Neutrophil (primary cell): ENCODE measurements at regions not wholly inside any gene's neighbourhood (a gene's known extent, or its start where the extent isn't known, plus 50 kb on each side); places are given as distances from the start of the nearest gene placed in this dataset.

ENCODE experiments used
- H3K27ac ChIP-seq: fragments of 200-600 bp; sonication (generic); 2 replicates; pipeline ENCODE4 v1.5.1; 2016; ENCODE audit warnings: mild to moderate bottlenecking, moderate library complexity
- H3K27me3 ChIP-seq: fragments of 200-600 bp; sonication (generic); 2 replicates; pipeline ENCODE4 v1.6.0; 2016; ENCODE audit warnings: mild to moderate bottlenecking
- H3K36me3 ChIP-seq: fragments of 200-600 bp; sonication (generic); 2 replicates; pipeline ENCODE4 v1.5.1; 2017
- H3K4me1 ChIP-seq, 2 experiments: fragments of 200-600 bp in 1 of 2; sonication (generic) in 1 of 2; 1 replicate in 1 of 2; 2 replicates in 1 of 2; pipeline versions ENCODE4 v1.5.1 to v1.6.1; 2013 to 2016; ENCODE audit warnings: low read depth in 1 of 2, low read length in 1 of 2, mild to moderate bottlenecking in 1 of 2, moderate library complexity in 1 of 2; ENCODE audit not compliant: control insufficient read depth in 1 of 2, insufficient read depth in 1 of 2
- H3K4me3 ChIP-seq, 2 experiments: fragments of 200-600 bp in 1 of 2; sonication (generic) in 1 of 2; 1 replicate in 1 of 2; 2 replicates in 1 of 2; pipeline ENCODE4 v1.5.1; 2013 to 2016; ENCODE audit warnings: low read depth in 1 of 2, low read length in 1 of 2, mild to moderate bottlenecking in 1 of 2, moderate library complexity in 1 of 2
- H3K9me3 ChIP-seq: fragments of 200-600 bp; sonication (generic); 2 replicates; pipeline ENCODE4 v1.5.1; 2016
- CTCF ChIP-seq: fragments of 200-600 bp; sonication (generic); IDR thresholded peaks from 2 replicates; pipeline ENCODE4 v1.5.1; 2016; ENCODE audit warnings: antibody characterized with exemption

DNA sequence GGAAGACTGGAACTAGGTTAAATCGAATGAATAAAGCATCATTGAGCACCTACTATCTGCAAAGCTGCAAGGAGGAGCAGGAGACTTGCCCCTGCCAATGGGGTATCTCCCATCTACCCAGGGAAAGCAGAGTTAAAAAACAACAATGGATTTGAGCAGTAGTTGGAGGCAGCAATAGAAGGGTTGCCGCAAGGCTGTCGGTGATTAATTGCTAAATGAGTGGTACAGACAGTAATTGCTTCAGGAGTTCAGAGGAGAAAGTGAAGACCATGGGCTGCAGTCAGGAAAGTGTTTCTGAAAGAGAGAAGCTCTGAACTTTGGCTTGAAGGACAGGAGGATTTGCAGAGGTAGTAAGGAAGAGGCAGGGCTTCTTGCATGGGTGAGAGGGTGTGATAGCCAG is 152.9 kb downstream of the ACTL8 start:
- Histone ChIP-seq H3K27me3 (peaks cover 50% of the 10 kb centered on the region), H3K9me3 (no peaks in the 10 kb centered on the region), H3K4me1 (no peaks in the 10 kb centered on the region), H3K27ac (no peak overlapping the region), H3K4me3 (no peak overlapping the region), H3K36me3 (no peaks in the 10 kb centered on the region)
- TF ChIP-seq CTCF, result no peak

DNA sequence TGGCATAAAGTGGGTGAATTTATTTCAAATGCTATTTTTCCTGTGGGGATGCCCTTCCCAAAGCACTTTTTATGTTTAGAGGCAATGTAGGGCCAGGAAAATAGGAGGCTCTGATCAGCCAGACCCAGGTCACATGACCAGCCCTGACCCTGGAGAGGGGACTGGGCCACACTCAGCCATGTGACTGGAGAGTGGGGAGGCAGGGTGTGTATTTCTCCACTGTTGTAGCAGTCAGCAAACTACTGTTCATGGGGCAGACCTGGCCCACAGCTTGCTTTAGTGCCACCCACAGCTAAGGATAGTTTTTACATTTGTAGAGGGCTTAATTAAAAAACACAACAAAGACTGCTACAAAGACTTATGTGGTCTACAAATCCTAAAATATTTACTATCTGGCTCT is 153.8 kb downstream of the ACTL8 start:
- H3K27me3 ChIP-seq, result peaks cover 50% of the 10 kb centered on the region
- no peaks in the 10 kb centered on the region for H3K4me1 ChIP-seq
- no peak overlapping the region for H3K4me3 ChIP-seq
- H3K9me3 ChIP-seq, result no peaks in the 10 kb centered on the region
- no peak overlapping the region for H3K27ac ChIP-seq
- TF ChIP-seq CTCF, result no peak
- no peaks in the 10 kb centered on the region for H3K36me3 ChIP-seq

DNA sequence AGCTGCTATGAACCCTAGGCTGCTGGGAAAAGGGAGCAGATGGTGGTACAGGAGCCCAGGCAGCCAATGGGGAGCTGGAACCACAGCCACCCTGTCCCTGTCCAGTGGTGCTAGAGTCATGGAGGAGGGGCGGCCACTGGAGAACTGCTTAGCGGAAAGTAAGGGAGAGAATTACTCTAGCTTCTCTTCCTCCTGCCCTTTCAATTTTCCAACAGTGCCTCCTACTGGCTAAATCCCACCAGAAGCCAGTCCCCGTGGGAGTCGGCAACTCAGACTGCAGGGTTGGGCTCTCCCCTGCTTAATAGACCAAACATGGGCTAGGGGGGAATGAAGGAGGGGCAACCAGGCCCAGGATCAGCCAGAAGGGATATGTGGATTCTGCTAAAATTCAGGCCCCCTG is 154.5 kb downstream of the ACTL8 start:
- H3K36me3 ChIP-seq, result no peaks in the 10 kb centered on the region
- no peaks in the 10 kb centered on the region for H3K9me3 ChIP-seq
- no peak overlapping the region for H3K4me3 ChIP-seq
- H3K4me1 ChIP-seq, result no peaks in the 10 kb centered on the region
- no peak for TF ChIP-seq CTCF
- H3K27me3 ChIP-seq, result peaks cover 56% of the 10 kb centered on the region
- no peak overlapping the region for H3K27ac ChIP-seq

DNA sequence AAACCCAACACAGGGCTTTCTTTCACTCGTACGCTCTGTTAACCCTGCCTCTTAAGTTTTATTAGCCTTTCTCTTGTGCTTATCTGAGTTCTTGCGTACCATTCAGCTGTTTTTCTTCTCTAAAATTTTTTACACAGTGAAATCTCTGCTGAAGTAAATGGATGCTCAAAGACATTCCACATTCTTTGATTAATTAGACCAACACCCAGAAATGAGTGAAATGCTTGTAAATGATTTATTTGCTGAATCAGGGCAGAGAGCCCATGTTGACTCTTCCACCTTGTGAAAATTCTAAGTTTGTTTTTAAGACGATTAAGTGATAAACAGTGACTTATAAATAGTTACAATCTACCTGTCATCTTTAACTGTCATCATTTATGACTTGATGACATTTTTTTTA is 156.7 kb downstream of the ACTL8 start:
- Histone ChIP-seq H3K9me3 (no peaks in the 10 kb centered on the region), H3K4me3 (no peak overlapping the region), H3K27ac (no peak overlapping the region), H3K4me1 (no peaks in the 10 kb centered on the region), H3K36me3 (no peaks in the 10 kb centered on the region), H3K27me3 (peaks cover 76% of the 10 kb centered on the region)
- TF ChIP-seq CTCF, result no peak

GRCh38 chr1:17912491-17912890 is 157.4 kb downstream of the ACTL8 start:
- Histone ChIP-seq H3K9me3 (no peaks in the 10 kb centered on the region), H3K4me1 (no peaks in the 10 kb centered on the region), H3K36me3 (no peaks in the 10 kb centered on the region), H3K4me3 (no peak overlapping the region), H3K27me3 (peaks cover 79% of the 10 kb centered on the region), H3K27ac (no peak overlapping the region)
- TF ChIP-seq CTCF, result no peak
